Renal pelvis (tissue), 1 donor: ENCODE measurements at regions not wholly inside any gene's neighbourhood (a gene's known extent, or its start where the extent isn't known, plus 50 kb on each side); places are given as distances from the start of the nearest gene placed in this dataset.

Source experiments
- DNase-seq: peaks from one replicate; pipeline ENCODE4 v3.0.0-alpha.2; 2013

GRCh38 chr14:87732562-87732961 is 260.4 kb downstream of the GALC start:
- no peak for DNase-seq

DNA sequence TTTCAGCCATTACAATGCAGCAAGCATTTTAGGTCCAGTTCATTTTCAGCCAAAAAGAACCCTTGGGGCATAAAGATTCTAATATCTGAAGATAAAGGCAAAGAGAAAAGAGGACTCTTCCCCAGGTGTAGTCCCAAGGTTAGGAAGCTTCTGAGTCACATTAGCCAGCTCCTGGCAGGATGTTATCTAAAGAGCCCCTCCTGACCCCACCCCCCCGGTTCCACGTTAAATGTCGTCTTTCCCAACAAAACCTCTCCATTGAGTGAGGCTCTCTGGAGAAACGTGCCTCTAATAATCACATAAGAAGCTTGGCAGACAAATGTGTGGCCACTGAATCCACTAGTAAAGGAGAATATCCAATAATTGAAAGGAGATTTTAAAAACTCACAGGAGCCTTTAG is 267.7 kb downstream of the GALC start:
- DNase-seq, result no peak

DNA sequence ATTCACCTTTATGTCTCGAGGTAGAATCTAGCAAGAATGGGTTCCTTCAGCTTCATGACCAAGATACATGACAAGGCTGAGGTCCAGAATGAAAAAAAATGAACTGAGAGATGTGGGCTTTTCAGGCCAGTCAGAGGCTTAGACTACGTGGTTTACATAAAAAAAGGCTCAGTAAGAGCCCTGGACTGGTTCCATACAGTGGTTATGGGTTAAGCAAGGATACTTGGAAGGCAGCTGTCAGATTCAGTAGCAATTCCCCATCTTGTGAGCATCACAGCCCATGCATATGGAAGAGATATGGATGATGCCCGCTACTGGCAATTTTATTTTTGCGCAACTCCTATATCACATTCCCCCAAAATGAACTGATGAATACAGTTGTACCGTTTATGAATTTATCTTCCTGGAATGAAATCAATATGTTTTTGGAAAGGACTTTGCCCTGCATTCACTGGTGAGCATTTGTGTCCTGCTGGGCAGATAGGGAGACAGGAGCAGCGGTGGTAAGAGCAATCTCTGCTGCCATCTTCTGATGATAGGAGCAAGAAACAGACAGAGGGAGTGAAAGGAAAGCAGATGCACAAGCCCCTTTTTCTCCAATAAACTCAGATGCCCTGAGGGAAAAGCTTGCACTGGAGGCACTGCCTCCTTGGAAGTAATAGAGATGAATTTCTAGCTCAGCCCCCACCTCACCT is 280.4 kb downstream of the GALC start:
- no peak for DNase-seq

GRCh38 chr14:87705439-87705896 is 287.5 kb downstream of the GALC start:
- DNase-seq, result no peak

- no peak for DNase-seq
Observed at GRCh38 chr14:87698481-87698880, 294.5 kb downstream of the GALC start.

DNA sequence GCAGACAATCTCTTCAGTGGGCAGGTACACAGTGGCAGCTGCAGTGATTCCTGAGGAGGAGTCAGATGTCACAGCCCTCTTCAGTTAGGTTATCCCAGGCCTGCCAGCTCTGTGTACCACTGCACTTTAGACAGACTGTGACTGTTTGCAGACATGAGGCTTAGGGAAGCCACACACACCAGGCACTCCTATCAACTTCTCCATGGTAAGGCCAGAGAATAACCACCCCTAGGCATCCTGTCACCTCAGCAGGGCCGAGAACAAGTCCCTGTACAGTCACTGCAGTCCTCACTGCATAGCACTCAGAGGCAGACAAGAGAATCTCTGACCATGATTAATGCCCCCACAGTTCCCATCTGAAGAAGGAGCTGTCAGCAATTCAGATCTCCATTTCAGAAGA is 296.5 kb downstream of the GALC start:
- DNase-seq, result no peak

- DNase-seq, result no peak
Observed at GRCh38 chr14:87691042-87691881, 301.7 kb downstream of the GALC start.

GRCh38 chr14:87690076-87690613 is 302.8 kb downstream of the GALC start:
- DNase-seq, result no peak

- no peak for DNase-seq
Observed at GRCh38 chr14:87688524-87688923, 304.5 kb downstream of the GALC start.

GRCh38 chr14:87687420-87687819 is 305.6 kb downstream of the GALC start:
- DNase-seq, result peak; percentile 74

- no peak for DNase-seq
Observed at GRCh38 chr14:87686746-87687145, 306.2 kb downstream of the GALC start.

GRCh38 chr14:87679866-87680265 is 313.1 kb downstream of the GALC start:
- no peak for DNase-seq

- DNase-seq, result no peak
Observed at GRCh38 chr14:87678624-87679023, 314.4 kb downstream of the GALC start.

DNA sequence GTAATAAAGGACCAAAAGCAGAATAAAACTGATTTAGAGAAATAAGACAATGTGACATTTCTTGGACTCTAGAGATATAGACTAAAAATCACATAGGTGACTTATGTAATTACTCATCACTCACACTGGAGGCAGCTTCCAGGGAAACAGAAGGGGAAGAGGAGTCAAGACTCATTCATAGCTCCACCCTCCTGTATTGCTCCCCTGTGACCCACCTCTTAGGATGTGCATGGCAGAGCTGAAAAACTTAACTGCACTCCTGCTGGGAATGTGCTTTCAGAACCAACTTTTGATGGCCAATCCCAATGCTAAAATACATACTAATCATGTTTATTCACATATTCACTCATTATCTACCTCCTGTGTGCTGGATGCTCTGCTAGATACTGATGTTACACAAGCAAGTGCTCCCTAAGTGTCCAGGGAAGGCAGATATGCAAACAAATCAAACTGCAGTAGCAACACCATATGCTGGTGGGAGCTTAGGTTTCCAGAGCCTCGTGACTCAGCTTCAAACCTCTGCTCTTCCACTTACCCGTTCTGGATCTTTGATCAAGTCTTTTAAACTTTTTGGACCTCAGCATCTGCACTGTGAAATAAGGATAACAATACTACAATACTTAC is 316.1 kb downstream of the GALC start:
- no peak for DNase-seq

DNA sequence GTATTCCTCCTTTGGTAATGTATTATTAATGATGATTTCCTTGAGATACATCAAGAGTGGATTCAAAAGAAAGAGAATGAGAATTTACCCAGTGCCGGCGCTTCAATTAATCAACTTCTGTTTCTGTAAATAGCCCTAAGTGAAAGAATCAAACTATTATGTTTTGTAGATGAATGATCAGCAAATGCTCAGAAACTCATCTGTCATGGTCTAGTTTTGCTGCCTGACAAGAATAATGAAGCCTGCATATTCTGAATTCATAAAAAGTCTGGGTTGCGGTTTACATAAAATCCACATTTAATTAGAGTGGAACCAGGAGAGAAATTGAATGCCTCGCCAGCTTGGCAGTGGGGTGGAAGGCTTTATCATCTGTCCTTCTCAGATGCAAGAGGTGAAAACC is 325.3 kb downstream of the GALC start:
- DNase-seq, result no peak

GRCh38 chr14:87656315-87656714 is 336.7 kb downstream of the GALC start:
- no peak for DNase-seq

GRCh38 chr14:87652278-87652677 is 340.7 kb downstream of the GALC start:
- no peak for DNase-seq

- no peak for DNase-seq
Observed at GRCh38 chr14:87644689-87645088, 348.3 kb downstream of the GALC start.

- DNase-seq, result no peak
Observed at GRCh38 chr14:87643005-87643404, 350.0 kb downstream of the GALC start.

DNA sequence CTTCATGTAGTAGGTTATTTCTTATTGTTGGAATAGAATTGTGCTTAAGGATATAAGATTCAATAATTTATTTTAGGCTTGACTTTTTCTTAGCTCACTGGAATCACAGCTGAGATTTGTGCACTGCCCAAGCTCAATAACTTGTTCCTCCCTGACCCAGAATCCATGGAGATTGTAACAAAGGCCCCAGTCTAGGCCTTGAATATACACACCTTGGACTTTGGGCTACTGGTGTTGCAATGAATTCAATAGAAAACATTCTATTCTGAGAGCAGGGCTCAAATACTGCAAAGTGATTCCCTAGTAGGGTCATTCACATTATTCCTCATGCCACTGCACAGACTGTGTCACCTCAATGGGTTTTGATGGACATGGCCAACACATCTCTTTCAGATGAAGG is 352.4 kb downstream of the GALC start:
- no peak for DNase-seq

DNA sequence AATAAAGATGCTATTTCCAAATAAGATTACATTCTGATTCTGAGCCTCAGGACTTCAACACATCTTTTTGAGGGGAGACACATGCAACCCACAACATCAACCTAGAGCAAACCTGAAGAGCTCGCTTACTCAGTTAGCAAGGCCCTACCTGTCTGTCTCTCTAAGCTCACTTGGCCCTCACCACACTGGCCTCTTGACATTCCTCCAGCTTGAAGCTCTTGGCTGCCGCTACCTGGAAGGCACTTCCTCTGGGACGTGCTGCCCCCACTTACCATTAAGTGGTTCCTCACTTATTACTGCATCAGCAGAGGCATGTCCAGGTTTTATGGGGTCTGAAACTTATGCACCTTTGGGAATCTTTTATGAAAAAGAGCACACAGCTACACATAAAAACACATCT is 354.8 kb downstream of the GALC start:
- DNase-seq, result no peak

DNA sequence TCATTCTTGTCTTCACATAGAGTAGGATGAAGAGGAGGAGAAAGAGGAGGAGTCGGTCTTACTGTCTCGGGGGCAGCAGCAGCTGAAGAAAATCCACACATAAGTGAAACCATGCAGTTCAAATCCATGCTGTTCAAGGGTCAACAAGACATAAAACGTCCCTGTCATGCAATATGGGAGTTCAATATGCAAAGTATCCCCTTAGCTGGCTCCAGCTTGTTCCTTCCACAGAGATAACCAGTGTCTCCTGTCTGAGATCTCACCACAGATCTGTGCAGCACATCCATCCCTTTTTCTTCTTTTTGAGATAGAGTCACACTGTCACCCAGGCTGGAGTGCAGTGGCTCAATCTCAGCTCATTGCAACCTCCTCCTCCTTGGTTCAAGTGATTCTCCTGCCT is 357.5 kb downstream of the GALC start:
- DNase-seq, result no peak

DNA sequence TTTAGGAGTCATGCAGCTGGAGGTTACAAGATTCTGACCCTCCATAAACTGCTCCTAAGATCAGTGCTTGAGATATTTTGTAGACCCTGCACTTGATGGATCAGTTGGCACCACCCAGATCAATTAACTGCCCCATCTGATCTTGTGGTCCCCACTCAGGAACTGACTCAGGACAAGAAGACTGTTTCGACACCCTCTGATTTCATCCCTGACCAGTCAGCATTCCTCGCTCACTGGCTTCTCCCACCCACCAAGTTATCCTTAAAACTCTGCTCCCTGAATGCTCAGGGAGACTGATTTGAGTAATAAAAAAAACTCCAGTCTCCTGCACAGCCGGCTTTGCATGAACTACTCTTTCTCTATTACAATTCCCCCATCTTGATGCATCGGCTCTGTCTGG is 360.2 kb downstream of the GALC start:
- no peak for DNase-seq
